ENCODE measurements at regions not wholly inside any gene's neighbourhood (a gene's known extent, or its start where the extent isn't known, plus 50 kb on each side); places are given as distances from the start of the nearest gene placed in this dataset.

DNA sequence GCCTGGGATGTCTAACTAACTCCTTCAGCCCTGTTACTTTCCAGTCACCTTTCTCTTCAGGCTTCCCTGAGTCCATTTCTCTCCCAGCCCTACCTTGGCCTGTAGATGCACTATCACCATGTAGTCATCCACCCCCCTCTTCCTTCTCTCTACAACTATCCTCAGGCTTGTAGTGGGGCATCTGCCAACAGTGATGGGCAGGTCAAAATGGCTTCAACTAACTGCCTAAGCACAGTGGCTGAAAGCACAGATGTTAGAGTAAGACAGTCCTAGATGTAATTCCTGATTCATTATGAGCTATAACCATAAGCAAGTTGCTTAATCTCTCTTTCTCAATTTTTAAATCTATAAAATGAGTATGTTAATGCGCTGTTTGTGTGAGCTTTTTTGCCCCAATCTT, 133.6 kb upstream of the NAV3 start:
- no peak for DNase-seq (ENCODE audit: low read depth in 1 of 2, low spot score in 1 of 2)
- no peaks in the 10 kb centered on the region for H3K9me3 ChIP-seq (ENCODE audit: low read depth)
- H3K4me3 ChIP-seq, result no peak overlapping the region
- H3K27me3 ChIP-seq, result no peaks in the 10 kb centered on the region
- H3K4me1 ChIP-seq (ENCODE audit: low read depth), result no peaks in the 10 kb centered on the region
- TF ChIP-seq, protein P1, sequence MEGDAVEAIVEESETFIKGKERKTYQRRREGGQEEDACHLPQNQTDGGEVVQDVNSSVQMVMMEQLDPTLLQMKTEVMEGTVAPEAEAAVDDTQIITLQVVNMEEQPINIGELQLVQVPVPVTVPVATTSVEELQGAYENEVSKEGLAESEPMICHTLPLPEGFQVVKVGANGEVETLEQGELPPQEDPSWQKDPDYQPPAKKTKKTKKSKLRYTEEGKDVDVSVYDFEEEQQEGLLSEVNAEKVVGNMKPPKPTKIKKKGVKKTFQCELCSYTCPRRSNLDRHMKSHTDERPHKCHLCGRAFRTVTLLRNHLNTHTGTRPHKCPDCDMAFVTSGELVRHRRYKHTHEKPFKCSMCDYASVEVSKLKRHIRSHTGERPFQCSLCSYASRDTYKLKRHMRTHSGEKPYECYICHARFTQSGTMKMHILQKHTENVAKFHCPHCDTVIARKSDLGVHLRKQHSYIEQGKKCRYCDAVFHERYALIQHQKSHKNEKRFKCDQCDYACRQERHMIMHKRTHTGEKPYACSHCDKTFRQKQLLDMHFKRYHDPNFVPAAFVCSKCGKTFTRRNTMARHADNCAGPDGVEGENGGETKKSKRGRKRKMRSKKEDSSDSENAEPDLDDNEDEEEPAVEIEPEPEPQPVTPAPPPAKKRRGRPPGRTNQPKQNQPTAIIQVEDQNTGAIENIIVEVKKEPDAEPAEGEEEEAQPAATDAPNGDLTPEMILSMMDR (IDR thresholded peaks at IDR 0.05; ENCODE audit: low read depth, low read length), result no peak
- H3K27ac ChIP-seq, result no peak overlapping the region
- no peaks in the 10 kb centered on the region for H3K36me3 ChIP-seq

DNA sequence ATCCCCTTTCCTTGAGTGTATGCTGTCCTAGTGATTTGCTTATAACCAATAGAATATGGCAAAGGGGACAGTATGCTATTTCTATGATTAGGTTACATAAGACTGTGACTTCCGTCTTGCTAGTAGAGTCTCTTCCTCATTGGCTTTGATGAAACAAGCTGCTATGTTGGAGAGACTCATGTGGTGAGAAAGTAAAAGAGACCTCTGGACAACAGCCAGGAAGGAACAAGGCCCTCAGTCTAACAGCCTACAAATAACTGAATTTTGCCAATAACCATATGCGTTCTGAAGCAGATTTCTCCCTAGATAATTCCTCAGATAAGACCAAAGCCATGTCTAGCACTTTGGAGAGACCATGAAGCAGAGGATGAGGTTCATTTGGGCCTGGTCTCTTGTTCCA, 134.5 kb upstream of the NAV3 start:
- Histone ChIP-seq H3K27ac (no peak overlapping the region), H3K36me3 (no peaks in the 10 kb centered on the region), H3K4me1 (ENCODE audit: low read depth) (no peaks in the 10 kb centered on the region), H3K9me3 (ENCODE audit: low read depth) (no peaks in the 10 kb centered on the region), H3K4me3 (no peak overlapping the region), H3K27me3 (no peaks in the 10 kb centered on the region)
- TF ChIP-seq, protein P1 (IDR thresholded peaks at IDR 0.05; ENCODE audit: low read depth, low read length), result no peak
- DNase-seq (ENCODE audit: low read depth in 1 of 2, low spot score in 1 of 2), result no peak

DNA sequence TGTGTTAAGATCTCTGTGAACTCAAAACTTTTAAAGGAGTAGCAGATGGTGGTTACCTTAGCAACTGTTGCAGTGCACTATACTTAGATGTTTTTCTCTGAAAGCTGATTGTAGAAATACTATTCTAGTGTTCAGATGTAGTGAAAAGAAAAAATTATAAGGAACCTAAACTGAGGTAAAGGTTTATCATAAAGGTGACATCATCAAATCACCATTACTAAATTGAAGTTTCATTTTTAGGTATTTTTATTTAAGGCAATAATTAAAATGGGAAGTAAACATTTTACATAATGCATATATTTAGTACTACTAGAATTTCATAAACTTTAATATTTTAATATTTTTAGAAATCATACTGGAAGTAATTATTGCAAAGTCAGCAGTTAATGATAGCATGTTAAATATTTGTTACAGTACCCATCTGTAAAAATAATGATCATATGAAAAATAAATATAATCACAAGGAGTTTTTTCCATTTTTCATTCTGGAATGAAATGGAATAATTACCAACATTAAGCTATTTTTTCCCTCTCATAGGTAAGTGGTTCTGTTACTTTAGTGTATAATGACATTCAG, 141.1 kb upstream of the NAV3 start:
- H3K36me3 ChIP-seq, result no peaks in the 10 kb centered on the region
- TF ChIP-seq, protein P1 (IDR thresholded peaks at IDR 0.05; ENCODE audit: low read depth, low read length), result no peak
- H3K27ac ChIP-seq, result no peak overlapping the region
- no peak overlapping the region for H3K4me3 ChIP-seq
- no peaks in the 10 kb centered on the region for H3K27me3 ChIP-seq
- H3K4me1 ChIP-seq (ENCODE audit: low read depth), result no peaks in the 10 kb centered on the region
- DNase-seq (ENCODE audit: low read depth in 1 of 2, low spot score in 1 of 2), result no peak
- no peaks in the 10 kb centered on the region for H3K9me3 ChIP-seq (ENCODE audit: low read depth)

DNA sequence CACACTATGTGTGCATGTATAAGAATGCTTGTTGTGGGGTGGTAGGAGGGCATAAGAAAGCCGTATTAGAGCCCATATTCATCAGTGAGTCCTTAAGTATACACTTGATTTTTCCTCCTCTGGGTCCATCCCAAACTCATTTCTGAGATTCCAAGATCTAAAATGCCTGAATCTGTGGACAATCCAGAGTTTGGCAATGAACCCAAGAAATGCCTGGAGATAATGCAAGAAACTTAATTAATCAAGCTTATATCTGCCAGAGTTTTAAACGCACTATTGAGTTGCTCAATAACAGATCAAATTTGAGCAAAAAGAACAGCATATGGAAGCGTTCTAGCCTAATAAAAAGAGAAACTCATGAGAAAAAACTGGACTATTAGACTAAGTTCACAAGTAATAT, 143.4 kb upstream of the NAV3 start:
- TF ChIP-seq, protein P1 (IDR thresholded peaks at IDR 0.05; ENCODE audit: low read depth, low read length), result no peak
- H3K27me3 ChIP-seq, result no peaks in the 10 kb centered on the region
- H3K36me3 ChIP-seq, result no peaks in the 10 kb centered on the region
- H3K4me1 ChIP-seq (ENCODE audit: low read depth), result no peaks in the 10 kb centered on the region
- DNase-seq (ENCODE audit: low read depth in 1 of 2, low spot score in 1 of 2), result no peak
- H3K4me3 ChIP-seq, result no peak overlapping the region
- no peak overlapping the region for H3K27ac ChIP-seq
- no peaks in the 10 kb centered on the region for H3K9me3 ChIP-seq (ENCODE audit: low read depth)

DNA sequence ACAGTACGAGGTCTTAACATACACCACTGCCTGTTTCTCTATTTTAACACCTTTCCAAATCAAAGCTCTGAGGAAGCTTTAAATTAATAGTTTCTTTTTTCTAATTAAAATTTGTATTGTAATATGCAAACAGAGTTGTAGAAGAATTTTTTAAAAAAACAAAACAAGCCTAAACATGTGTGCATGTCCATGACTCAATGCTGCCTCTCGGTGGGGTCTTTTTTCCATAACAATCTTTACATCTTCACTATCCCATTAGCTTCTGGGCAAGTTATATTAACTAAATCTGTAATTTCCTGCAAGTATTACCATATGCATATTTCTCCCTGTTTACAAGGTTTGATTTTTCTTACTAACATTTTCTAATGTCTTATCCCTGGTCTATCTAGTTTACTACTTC, 143.9 kb upstream of the NAV3 start:
- Histone ChIP-seq H3K27me3 (no peaks in the 10 kb centered on the region), H3K4me3 (no peak overlapping the region), H3K27ac (no peak overlapping the region), H3K36me3 (no peaks in the 10 kb centered on the region), H3K9me3 (ENCODE audit: low read depth) (no peaks in the 10 kb centered on the region), H3K4me1 (ENCODE audit: low read depth) (no peaks in the 10 kb centered on the region)
- TF ChIP-seq, protein P1 (IDR thresholded peaks at IDR 0.05; ENCODE audit: low read depth, low read length), result no peak
- peak; percentile 9 to 22 for DNase-seq (ENCODE audit: low read depth in 1 of 2, low spot score in 1 of 2)

DNA sequence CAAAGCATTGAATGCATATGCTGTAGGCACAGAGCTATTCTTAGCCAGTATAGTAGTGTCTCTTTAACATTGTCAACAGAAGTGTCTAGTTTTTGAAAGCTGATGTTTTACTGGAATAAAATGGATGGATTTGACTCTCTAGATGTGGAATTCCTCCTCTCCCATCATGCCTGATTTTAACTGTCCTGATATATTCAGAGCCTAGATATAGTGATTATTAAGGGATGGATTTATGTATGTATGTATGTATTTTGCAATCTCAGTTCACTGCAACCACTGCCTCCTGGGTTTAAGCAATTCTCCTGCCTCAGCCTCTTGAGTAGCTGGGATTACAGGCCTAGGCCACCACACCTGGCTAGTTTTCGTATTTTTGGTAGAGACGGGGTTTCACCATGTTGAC, 144.8 kb upstream of the NAV3 start:
- TF ChIP-seq, protein P1 (IDR thresholded peaks at IDR 0.05; ENCODE audit: low read depth, low read length), result no peak
- Histone ChIP-seq H3K36me3 (no peaks in the 10 kb centered on the region), H3K4me3 (no peak overlapping the region), H3K27me3 (no peaks in the 10 kb centered on the region), H3K27ac (no peak overlapping the region), H3K9me3 (ENCODE audit: low read depth) (no peaks in the 10 kb centered on the region), H3K4me1 (ENCODE audit: low read depth) (no peaks in the 10 kb centered on the region)
- no peak for DNase-seq (ENCODE audit: low read depth in 1 of 2, low spot score in 1 of 2)

All from cardiac muscle cell (in vitro differentiated cells and primary cell).